Adrenal gland (tissue), 9 donors: ENCODE measurements at regions not wholly inside any gene's neighbourhood (a gene's known extent, or its start where the extent isn't known, plus 50 kb on each side); places are given as distances from the start of the nearest gene placed in this dataset.

ENCODE experiments used
- DNase-seq, 7 donors: peaks; one replicate each; pipeline ENCODE4 v3.0.0-alpha.2; 2019 to 2020
- H3K27ac ChIP-seq, 5 donors: fragments of 200-600 bp; sonication (generic) in 4 of 5; 1 replicate in 3 of 5; 2 replicates in 2 of 5; pipeline versions ENCODE4 v1.5.1 to v1.8.0; 2016 to 2020; ENCODE audit warnings: mild to moderate bottlenecking in 1 of 5
- H3K27me3 ChIP-seq: fragments of 200-600 bp; 2 replicates; pipeline ENCODE4 v1.8.0; 2021
- H3K36me3 ChIP-seq, 2 donors: fragments of 200-600 bp; replicated peaks in 1 of 2; 1 replicate in 1 of 2; 2 replicates in 1 of 2; pipeline versions ENCODE4 v1.5.1 to v1.8.0; 2018 to 2022
- H3K4me1 ChIP-seq, 2 donors: fragments of 200-600 bp; replicated peaks in 1 of 2; 1 replicate in 1 of 2; 2 replicates in 1 of 2; pipeline versions ENCODE4 v1.5.1 to v1.8.0; 2018 to 2021
- H3K4me3 ChIP-seq, 4 donors: fragments of 200-600 bp; sonication (generic) in 3 of 4; one replicate each; pipeline ENCODE4 v1.5.1; 2016 to 2018
- H3K9me3 ChIP-seq, 3 donors: fragments of 200-600 bp; sonication (generic) in 1 of 3; replicated peaks in 1 of 3; 1 replicate in 2 of 3; 2 replicates in 1 of 3; pipeline versions ENCODE4 v1.5.1 to v1.8.0; 2016 to 2021
- POLR2A ChIP-seq, 2 donors: fragments of 450-650 bp; IDR thresholded peaks; one replicate each; pipeline ENCODE4 v1.6.1; 2017; ENCODE audit warnings: antibody characterized with exemption in 2 of 2, mild to moderate bottlenecking in 2 of 2, moderate library complexity in 1 of 2
- WGBS, 4 donors: extraction: QIAGEN DNeasy Blood & Tissue Kit in 2 of 4; methylation state at CpG; one replicate each; pipeline versions ENCODE4 v1.1.5 to v1.1.7; 2013 to 2017; 5-methylcytosine and 5-hydroxymethylcytosine counted together
- intact Hi-C, 2 donors: fragments of 100-400 bp; cut with DNase I; formaldehyde crosslinking; loops; one replicate each; pipeline versions ENCODE4 v1.14.1 to v1.15.0; 2022 to 2023
- TF ChIP-seq, protein P1 (sequence below), 6 experiments: fragments of 450-650 bp in 4 of 6; fragments of 200-600 bp in 2 of 6; sonication (generic) in 1 of 6; IDR thresholded peaks; 1 replicate in 5 of 6; 2 replicates in 1 of 6; pipeline versions ENCODE4 v1.5.1 to v1.8.0; 2016 to 2021; ENCODE audit warnings: antibody characterized with exemption in 6 of 6, mild to moderate bottlenecking in 2 of 6, moderate library complexity in 1 of 6
- donor health status: healthy with polysubstance abuse.
- donor health status: Bipolar disorder and iron deficiency.
- donor health status: DM: yes; HTN: yes; CAD: no.
- donor health status: DM: no; HTN: no; CAD: no.
- donor health status: DM: no; HTN: no; CAD: no.

DNA sequence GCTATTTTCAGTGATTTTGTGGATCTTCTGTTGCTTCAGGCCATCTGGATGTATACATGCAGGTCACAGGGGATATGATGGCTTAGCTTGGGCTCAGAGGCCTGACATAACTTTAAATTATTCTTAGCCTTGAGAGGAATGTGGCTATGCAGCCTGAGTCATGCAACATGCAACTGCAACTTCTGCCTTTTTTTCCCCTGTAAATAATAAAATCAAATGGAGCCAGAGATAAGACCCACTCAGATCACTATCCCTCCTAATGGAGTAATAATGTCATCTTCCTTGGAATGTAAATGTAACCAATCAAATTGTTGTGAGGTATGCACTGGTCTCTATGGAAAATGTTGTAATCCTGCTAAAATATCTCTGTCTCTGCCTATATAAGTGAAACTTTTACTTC lies 54.9 kb downstream of the MAGEB17 start:
- intact Hi-C loops = no loop called here
- Histone ChIP-seq H3K27ac (no peak overlapping the region), H3K27me3 (peaks cover 8% of the 10 kb centered on the region), H3K36me3 (no peaks in the 10 kb centered on the region), H3K9me3 (no peaks in the 10 kb centered on the region), H3K4me1 (no peaks in the 10 kb centered on the region), H3K4me3 (no peak overlapping the region)
- TF ChIP-seq, protein P1, sequence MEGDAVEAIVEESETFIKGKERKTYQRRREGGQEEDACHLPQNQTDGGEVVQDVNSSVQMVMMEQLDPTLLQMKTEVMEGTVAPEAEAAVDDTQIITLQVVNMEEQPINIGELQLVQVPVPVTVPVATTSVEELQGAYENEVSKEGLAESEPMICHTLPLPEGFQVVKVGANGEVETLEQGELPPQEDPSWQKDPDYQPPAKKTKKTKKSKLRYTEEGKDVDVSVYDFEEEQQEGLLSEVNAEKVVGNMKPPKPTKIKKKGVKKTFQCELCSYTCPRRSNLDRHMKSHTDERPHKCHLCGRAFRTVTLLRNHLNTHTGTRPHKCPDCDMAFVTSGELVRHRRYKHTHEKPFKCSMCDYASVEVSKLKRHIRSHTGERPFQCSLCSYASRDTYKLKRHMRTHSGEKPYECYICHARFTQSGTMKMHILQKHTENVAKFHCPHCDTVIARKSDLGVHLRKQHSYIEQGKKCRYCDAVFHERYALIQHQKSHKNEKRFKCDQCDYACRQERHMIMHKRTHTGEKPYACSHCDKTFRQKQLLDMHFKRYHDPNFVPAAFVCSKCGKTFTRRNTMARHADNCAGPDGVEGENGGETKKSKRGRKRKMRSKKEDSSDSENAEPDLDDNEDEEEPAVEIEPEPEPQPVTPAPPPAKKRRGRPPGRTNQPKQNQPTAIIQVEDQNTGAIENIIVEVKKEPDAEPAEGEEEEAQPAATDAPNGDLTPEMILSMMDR (IDR thresholded peaks at IDR 0.05) = no peak
- TF ChIP-seq POLR2A (IDR thresholded peaks at IDR 0.05) = no peak
- DNase-seq = no peak

DNA sequence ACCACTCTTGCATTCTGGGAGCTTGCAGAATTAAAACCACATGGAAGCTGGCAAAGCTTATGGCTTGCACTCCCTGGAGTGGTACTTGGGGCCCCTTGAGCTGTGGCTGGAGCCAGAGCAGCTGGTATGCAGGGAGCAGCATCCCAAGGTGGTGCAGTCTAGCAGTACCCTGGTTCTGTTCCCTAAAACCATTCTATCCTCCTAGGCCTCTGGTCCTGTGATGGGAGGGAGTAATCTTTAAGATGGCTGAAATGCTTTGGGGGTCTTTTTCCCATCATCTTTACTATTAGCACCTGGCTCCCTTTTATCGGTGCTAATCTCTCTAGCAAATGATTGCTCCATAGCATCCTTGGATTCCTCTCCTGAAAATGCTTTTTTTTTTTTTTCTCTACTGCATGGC lies 56.1 kb downstream of the MAGEB17 start:
- no peaks in the 10 kb centered on the region for H3K4me1 ChIP-seq
- H3K4me3 ChIP-seq = no peak overlapping the region
- H3K9me3 ChIP-seq = no peaks in the 10 kb centered on the region
- peaks cover 8% of the 10 kb centered on the region for H3K27me3 ChIP-seq
- DNase-seq = no peak
- WGBS, 4 donors = 92 to 100% (median 100%) methylated on average over 1 of the region's 1 CpG
- H3K36me3 ChIP-seq = no peaks in the 10 kb centered on the region
- no peak overlapping the region for H3K27ac ChIP-seq
- TF ChIP-seq POLR2A (IDR thresholded peaks at IDR 0.05) = no peak
- TF ChIP-seq, protein P1 (IDR thresholded peaks at IDR 0.05) = no peak
- intact Hi-C loops = no loop called here

- no peak for TF ChIP-seq POLR2A (IDR thresholded peaks at IDR 0.05)
- TF ChIP-seq, protein P1 (IDR thresholded peaks at IDR 0.05) = no peak
- peak in 2 of 7 donors; percentile 1 to 18 for DNase-seq
- Histone ChIP-seq H3K27ac (no peak overlapping the region), H3K27me3 (peaks cover 21% of the 10 kb centered on the region), H3K9me3 (no peaks in the 10 kb centered on the region), H3K4me3 (no peak overlapping the region), H3K4me1 (no peaks in the 10 kb centered on the region), H3K36me3 (no peaks in the 10 kb centered on the region)
- WGBS, 4 donors = 64 to 74% (median 66%) methylated on average over 4 of the region's 4 CpGs
- intact Hi-C loops = no loop called here
Measured at GRCh38 chrX:16239211-16239610, 71.9 kb downstream of the MAGEB17 start.

GRCh38 chrX:16240231-16240905 lies 73.1 kb downstream of the MAGEB17 start:
- no peak for TF ChIP-seq POLR2A (IDR thresholded peaks at IDR 0.05)
- TF ChIP-seq, protein P1 (IDR thresholded peaks at IDR 0.05) = no peak
- Histone ChIP-seq H3K4me3 (no peak overlapping the region), H3K4me1 (no peaks in the 10 kb centered on the region), H3K27ac (no peak overlapping the region), H3K9me3 (no peaks in the 10 kb centered on the region), H3K36me3 (no peaks in the 10 kb centered on the region), H3K27me3 (peaks cover 22% of the 10 kb centered on the region)
- 72 to 92% (median 82%) methylated on average over 2 of the region's 2 CpGs for WGBS, 4 donors
- intact Hi-C loops = no loop called here
- no peak for DNase-seq
